GM19438 (cell line): ENCODE measurements at regions not wholly inside any gene's neighbourhood (a gene's known extent, or its start where the extent isn't known, plus 50 kb on each side); places are given as distances from the start of the nearest gene placed in this dataset.

Experiments used
- ATAC-seq: cut with Tn5 transposase; IDR thresholded peaks from one replicate; pipeline ENCODE4 v1.9.1; 2021; ENCODE audit warnings: low read depth; ENCODE audit not compliant: unreplicated experiment

DNA sequence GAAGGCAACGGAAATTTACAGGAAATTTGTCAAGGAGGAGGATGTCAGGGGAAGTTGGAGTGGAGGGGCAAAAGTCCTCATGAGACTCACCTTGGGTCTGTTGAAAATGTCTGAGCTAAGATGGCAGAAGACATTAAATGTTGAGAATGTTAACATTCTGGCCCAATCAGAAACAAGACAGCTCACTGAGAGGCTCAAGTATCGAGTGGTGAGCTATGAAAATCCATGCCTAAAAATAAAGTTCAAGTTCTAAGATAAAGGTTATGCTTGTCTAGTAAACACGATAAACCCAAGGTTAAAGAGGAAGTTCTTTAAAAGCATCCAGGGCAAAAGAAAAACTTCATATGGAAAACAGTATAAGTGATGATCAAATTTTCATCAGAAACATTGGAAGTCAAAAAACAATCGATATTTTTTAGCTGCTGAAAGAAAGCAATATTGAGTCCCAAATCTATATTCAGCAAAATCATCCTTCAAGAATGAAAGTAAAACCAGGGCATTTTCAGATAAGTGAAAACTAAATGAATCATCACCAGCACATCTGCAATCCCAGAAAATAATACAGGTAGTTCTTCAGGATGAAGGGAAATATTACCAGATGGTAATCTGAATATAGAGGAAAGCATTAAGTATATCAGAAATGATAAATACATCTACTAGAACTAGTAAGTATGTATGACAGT lies 462.4 kb downstream of the TLL1 start:
- ATAC-seq: no peak

- no peak for ATAC-seq
Observed at GRCh38 chr4:166341992-166342391, 469.0 kb downstream of the TLL1 start.

- no peak for ATAC-seq
Observed at GRCh38 chr4:166363198-166363597, 490.2 kb downstream of the TLL1 start.

DNA sequence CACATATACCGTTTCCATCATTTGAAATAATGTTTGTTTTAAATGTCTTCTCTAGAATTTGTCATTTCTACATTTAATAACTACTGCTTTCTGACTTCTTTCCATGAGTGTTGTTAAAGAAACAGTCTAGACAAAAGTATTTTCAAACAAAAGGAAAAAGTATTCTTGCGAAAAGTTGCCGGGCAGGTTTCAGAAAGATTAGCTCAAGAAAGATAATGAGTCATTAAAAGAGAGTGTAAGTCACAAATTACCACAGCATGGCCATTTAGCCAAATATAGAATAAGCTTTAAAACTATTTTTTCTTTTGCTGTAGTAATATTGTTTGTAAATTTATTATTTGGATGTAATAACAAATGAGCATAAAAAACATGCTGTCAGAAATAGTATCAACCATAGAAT lies 493.0 kb downstream of the TLL1 start:
- ATAC-seq: no peak

- ATAC-seq: no peak
Observed at GRCh38 chr4:166377578-166377977, 504.5 kb downstream of the TLL1 start.

DNA sequence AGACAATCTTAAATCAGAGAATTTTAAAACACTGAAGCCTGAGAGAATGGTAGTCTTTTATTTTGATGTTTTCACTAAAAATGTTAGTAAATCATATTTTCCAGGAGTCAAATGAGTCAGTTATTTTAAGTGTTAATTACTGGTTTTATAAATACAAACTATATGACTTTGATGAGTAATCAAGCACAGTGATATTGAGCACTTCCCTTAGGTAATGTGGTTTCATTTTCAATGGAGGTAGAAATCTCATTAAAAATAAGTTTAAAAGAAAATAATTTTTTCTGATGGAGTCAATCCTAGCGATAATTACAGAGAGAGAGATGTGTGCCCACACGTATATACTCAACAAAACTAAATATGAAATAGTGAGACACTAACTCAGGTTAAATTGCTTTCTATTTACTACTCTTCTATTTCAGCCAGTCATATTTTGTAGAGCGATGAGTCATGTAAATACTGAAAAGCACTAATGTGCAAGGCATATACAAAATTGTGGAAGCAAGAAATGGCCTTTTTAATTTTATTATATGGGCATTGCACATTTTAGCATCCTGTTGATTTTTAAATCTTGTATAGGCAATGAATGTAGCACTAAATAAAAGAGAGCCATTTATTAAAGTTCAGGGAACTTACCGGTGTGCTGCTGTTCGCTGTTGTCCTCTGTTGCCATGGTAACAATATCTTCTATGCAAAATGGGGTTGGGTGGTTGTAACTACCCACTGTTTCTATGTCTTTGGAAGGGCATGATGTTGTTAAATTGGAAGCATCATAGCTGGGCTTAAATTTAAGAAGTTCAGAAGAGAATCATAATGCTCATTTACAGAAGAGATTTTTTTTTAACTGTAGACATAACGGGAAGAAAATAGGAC lies 513.7 kb downstream of the TLL1 start:
- ATAC-seq: no peak

DNA sequence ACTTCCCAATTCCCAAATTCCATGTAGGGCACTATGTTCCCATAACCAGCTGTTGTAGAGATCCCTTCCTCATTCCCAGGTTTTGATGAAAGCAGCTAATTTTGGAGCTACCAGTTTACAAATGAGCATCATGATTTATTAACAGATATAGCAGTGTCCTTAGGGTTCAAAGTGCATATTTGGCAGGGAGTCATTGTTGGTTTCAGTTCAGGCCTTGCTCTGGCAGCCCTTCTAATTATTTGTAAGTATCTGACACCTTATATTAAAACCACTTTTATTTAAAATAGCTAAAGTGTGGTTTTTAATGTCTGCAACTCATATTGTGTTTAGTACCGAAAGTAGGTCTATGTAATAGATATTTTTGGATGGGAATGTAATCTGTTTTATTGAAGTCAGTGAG lies 518.5 kb downstream of the TLL1 start:
- no peak for ATAC-seq

GRCh38 chr4:166399021-166399420 lies 526.0 kb downstream of the TLL1 start:
- ATAC-seq: no peak

DNA sequence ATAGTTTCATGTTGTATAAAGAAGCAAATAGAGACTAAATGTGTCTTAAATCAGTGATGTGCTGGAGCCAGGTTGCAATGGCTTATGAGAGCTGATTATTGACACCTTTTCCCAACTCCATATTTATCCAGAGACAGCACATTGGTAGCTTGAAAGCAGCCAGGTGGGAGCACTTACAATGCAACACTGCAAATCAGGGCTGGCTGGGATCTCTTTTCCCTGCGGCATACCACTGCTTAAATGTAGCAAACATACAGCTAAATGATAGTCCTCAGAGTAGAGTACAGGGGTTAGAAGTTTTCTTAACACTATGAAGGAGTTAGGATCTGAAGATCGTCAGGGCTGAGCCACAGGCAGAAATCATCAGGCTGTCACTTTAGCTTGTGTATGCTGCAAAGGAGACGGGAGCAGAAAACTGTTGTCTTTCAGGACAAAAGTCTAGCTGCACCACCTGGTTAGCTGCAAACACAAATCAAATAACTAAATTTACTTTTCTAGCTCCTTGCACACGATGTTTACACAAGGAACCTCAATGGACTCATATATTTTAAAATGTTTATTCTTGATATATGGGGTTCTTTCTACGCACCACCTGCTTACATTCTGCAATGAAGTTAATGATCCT lies 527.3 kb downstream of the TLL1 start:
- ATAC-seq: no peak

DNA sequence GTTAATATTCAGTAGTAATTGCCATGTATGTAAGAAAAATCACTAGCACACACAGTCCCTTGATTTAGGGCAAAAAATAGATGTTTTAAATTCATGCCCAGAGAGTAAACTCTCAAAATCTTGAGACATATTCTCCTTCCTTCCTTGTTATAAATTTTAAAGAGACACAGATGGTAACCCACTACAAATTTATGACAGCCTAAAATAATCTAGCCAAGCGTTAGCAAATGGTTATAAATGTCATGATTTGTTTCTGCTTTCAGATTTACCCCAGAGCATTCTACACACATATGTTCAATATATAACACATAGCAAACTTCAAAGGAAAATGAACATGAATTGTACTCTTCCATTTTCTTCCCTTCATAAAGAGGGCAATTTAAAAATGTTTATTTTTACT lies 540.3 kb downstream of the TLL1 start:
- no peak for ATAC-seq

GRCh38 chr4:166414431-166414830 lies 541.4 kb downstream of the TLL1 start:
- ATAC-seq: no peak

DNA sequence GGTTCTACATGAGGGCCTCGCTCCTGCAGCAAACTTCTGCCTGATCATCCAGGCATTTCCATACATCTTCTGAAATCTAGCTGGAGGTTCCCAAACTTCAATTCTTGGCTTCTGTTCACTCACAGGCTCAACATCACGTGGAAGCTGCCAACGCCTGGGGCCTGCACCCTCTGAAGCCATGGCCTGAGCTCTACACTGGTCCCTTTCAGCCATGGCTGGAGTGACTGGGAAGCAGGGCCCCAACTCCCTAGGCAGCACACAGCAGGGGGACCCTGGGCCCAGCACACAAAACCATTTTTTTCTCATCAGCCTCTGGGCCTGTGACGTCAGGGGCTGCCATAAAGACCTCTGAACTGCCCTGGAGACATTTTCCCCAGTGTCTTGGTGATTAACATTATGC lies 542.7 kb downstream of the TLL1 start:
- no peak for ATAC-seq

GRCh38 chr4:166421556-166422156 lies 548.6 kb downstream of the TLL1 start:
- ATAC-seq: no peak

- no peak for ATAC-seq
Observed at GRCh38 chr4:166422475-166422874, 549.4 kb downstream of the TLL1 start.

GRCh38 chr4:166426300-166426863 lies 553.3 kb downstream of the TLL1 start:
- ATAC-seq: no peak

DNA sequence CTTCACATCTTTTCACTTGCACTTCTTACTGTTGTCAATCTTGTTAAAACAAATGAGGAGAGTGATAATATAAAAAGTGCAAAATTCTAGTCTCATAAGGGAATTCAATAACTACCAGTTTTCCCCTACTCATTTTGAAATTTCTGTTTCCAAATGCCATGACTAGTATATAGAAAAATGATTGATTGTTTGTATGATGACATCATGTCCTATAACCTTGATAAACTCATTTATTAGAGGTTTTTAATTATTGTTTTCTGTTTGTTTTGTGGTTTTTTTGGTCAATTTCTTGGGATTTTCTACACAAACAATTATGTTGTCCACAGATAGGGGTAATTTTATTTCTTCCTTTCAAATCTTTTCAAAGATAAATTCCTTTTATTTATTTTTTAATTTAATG lies 559.1 kb downstream of the TLL1 start:
- ATAC-seq: no peak

- no peak for ATAC-seq
Observed at GRCh38 chr4:166432842-166433241, 559.8 kb downstream of the TLL1 start.

DNA sequence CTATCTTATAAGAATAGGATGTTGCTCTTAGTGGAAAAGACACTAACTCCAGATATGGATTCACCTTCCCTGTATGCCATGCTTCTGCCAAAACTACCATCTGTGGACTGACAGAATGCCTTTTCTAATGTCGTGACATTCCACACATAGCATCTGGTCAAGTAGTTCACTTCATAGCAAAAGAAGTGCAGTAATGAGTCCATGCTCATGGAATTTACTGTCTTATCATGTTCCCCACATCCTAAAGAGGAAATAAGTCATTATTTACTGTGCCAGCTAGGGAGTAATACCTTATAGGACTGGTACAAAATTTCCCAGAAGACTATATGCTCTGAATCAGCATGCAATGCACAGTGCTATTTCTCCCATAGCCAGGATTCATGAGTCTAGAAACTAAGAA lies 562.4 kb downstream of the TLL1 start:
- ATAC-seq: no peak

GRCh38 chr4:166458756-166459155 lies 585.7 kb downstream of the TLL1 start:
- no peak for ATAC-seq

- ATAC-seq: no peak
Observed at GRCh38 chr4:166459621-166460020, 586.6 kb downstream of the TLL1 start.
